ENCODE measurements at regions not wholly inside any gene's neighbourhood (a gene's known extent, or its start where the extent isn't known, plus 50 kb on each side); places are given as distances from the start of the nearest gene placed in this dataset.

DNA sequence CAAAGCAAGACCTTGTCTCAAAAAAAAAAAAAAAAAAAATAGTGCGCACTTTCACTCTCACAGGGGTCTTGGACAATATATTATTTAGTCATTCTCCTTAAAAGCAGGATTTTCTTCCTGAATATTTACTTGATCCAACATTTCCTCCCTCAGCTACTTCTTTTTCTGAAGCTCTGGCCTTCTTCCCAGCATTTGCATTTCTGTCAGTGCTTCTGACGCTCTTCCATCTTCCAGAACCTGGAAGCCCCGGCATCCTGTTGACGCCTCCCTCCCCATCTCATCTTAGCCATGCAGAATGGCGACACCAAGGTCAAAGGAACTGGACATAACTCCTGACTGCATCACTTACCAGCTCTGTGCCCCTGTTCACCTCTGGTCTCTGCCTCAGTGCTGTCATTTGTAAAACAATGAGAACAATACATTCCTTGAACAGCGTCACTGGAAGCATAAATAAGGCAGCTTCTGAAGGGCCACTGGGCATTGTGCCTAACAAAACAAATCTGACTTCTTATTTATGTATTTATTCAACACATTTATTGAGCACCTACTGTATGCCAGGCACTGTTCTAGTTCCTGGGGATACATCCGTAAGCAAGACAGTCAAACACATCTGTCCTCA is 90.9 kb upstream of the MDM1 start:
- peaks cover 12% of the 10 kb centered on the region for H3K4me1 ChIP-seq (ENCODE audit: control insufficient read depth, insufficient read depth, low read length)

GRCh38 chr12:68425998-68426397 is 93.8 kb upstream of the MDM1 start:
- no peaks in the 10 kb centered on the region for H3K27me3 ChIP-seq (ENCODE audit: control insufficient read depth in 1 of 2, insufficient read depth in 2 of 2, low read length in 2 of 2)
- no peaks in the 10 kb centered on the region for H3K36me3 ChIP-seq (ENCODE audit: control insufficient read depth in 2 of 2, insufficient read depth in 2 of 2, low read length in 2 of 2)
- no peak overlapping the region for H3K4me3 ChIP-seq (ENCODE audit: low read length in 2 of 2)
- no peak overlapping the region for H3K9ac ChIP-seq (ENCODE audit: low read length in 2 of 2)
- H3K9me3 ChIP-seq (ENCODE audit: control insufficient read depth in 2 of 2, low read length in 2 of 2), result no peaks in the 10 kb centered on the region
- no peak overlapping the region for H3K27ac ChIP-seq (ENCODE audit: low read length)
- peaks cover 3% of the 10 kb centered on the region for H3K4me1 ChIP-seq (ENCODE audit: control insufficient read depth, insufficient read depth, low read length)

More for the DNA sequence above, 90.9 kb upstream of the MDM1 start:
- H3K36me3 ChIP-seq (ENCODE audit: control insufficient read depth in 2 of 2, insufficient read depth in 2 of 2, low read length in 2 of 2), result no peaks in the 10 kb centered on the region
- no peak overlapping the region for H3K9ac ChIP-seq (ENCODE audit: low read length in 2 of 2)
- no peak overlapping the region for H3K4me3 ChIP-seq (ENCODE audit: low read length in 2 of 2)
- H3K9me3 ChIP-seq (ENCODE audit: control insufficient read depth in 2 of 2, low read length in 2 of 2), result no peaks in the 10 kb centered on the region
- H3K27ac ChIP-seq (ENCODE audit: low read length), result no peak overlapping the region
- H3K27me3 ChIP-seq (ENCODE audit: control insufficient read depth in 1 of 2, insufficient read depth in 2 of 2, low read length in 2 of 2), result no peaks in the 10 kb centered on the region

DNA sequence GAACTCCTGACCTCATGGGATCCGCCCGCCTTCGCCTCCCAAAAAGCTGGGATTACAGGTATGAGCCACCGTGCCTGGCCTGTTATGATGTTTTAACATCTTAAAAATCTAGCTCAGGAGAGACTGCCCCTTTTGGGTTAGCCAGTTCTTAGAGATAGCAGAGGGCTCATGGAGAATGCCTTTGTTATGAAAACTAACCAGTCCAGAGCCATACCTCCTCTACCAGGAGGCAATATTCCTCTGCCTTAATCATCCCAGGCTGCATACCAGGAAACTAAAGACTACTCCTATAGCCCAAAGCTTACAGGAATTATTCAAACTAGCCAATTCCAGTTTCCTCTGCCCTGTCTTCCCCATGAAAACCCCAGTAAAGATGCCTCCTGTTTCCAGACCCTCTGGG is 96.0 kb upstream of the MDM1 start:
- H3K4me3 ChIP-seq (ENCODE audit: low read length in 2 of 2), result no peak overlapping the region
- H3K27ac ChIP-seq (ENCODE audit: low read length), result no peak overlapping the region
- no peaks in the 10 kb centered on the region for H3K27me3 ChIP-seq (ENCODE audit: control insufficient read depth in 1 of 2, insufficient read depth in 2 of 2, low read length in 2 of 2)
- H3K36me3 ChIP-seq (ENCODE audit: control insufficient read depth in 2 of 2, insufficient read depth in 2 of 2, low read length in 2 of 2), result no peaks in the 10 kb centered on the region
- no peaks in the 10 kb centered on the region for H3K9me3 ChIP-seq (ENCODE audit: control insufficient read depth in 2 of 2, low read length in 2 of 2)
- H3K4me1 ChIP-seq (ENCODE audit: control insufficient read depth, insufficient read depth, low read length), result no peaks in the 10 kb centered on the region
- no peak overlapping the region for H3K9ac ChIP-seq (ENCODE audit: low read length in 2 of 2)

GRCh38 chr12:68428724-68429501 is 96.8 kb upstream of the MDM1 start:
- Histone ChIP-seq H3K9ac (ENCODE audit: low read length in 2 of 2) (no peak overlapping the region), H3K4me3 (ENCODE audit: low read length in 2 of 2) (no peak overlapping the region), H3K36me3 (ENCODE audit: control insufficient read depth in 2 of 2, insufficient read depth in 2 of 2, low read length in 2 of 2) (no peaks in the 10 kb centered on the region), H3K27ac (ENCODE audit: low read length) (no peak overlapping the region), H3K9me3 (ENCODE audit: control insufficient read depth in 2 of 2, low read length in 2 of 2) (no peaks in the 10 kb centered on the region), H3K27me3 (ENCODE audit: control insufficient read depth in 1 of 2, insufficient read depth in 2 of 2, low read length in 2 of 2) (no peaks in the 10 kb centered on the region), H3K4me1 (ENCODE audit: control insufficient read depth, insufficient read depth, low read length) (no peaks in the 10 kb centered on the region)

DNA sequence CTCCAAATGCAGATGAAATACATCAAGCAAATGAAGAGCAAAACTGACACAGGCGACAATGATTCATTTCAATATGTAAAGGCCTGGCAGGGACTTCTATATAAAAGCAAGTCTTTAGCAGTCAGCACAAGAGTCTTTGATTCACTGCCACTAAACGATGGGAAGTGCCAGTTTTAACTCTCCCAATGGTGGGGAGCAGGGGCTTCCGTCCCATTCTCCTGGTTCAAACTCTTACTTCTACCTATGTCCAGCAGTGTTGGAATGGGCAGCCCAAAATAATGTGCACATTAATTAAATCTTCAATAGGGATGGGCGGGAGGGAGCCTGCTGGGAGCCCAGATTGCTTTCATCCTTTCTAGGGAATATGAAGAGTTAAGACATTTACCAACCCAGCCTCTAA is 97.5 kb upstream of the MDM1 start:
- no peak overlapping the region for H3K9ac ChIP-seq (ENCODE audit: low read length in 2 of 2)

DNA sequence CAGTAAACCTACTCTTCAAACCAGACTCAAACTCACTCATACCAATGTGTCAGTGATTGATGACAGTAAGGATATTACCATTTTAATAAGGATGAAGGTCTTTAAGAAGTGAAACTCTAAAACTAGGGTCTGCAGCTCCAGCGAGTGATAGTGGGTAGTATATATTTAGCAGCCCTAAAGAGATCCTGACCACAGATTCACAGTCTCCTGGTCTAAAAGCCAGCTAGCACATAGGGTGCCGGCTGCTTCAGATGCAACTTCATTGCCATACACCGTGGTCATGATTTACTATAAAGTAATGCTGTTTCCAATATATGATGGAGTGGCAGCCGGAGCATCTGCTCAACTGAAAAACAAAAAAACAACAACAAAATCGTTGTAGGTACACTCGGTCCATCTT is 99.6 kb upstream of the MDM1 start:
- no peaks in the 10 kb centered on the region for H3K36me3 ChIP-seq (ENCODE audit: control insufficient read depth in 2 of 2, insufficient read depth in 2 of 2, low read length in 2 of 2)
- H3K27ac ChIP-seq (ENCODE audit: low read length), result no peak overlapping the region
- H3K4me1 ChIP-seq (ENCODE audit: control insufficient read depth, insufficient read depth, low read length), result no peaks in the 10 kb centered on the region
- no peak overlapping the region for H3K9ac ChIP-seq (ENCODE audit: low read length in 2 of 2)
- no peaks in the 10 kb centered on the region for H3K9me3 ChIP-seq (ENCODE audit: control insufficient read depth in 2 of 2, low read length in 2 of 2)
- H3K4me3 ChIP-seq (ENCODE audit: low read length in 2 of 2), result no peak overlapping the region
- H3K27me3 ChIP-seq (ENCODE audit: control insufficient read depth in 1 of 2, insufficient read depth in 2 of 2, low read length in 2 of 2), result no peaks in the 10 kb centered on the region

More for the DNA sequence above, 97.5 kb upstream of the MDM1 start:
- no peaks in the 10 kb centered on the region for H3K4me1 ChIP-seq (ENCODE audit: control insufficient read depth, insufficient read depth, low read length)
- H3K36me3 ChIP-seq (ENCODE audit: control insufficient read depth in 2 of 2, insufficient read depth in 2 of 2, low read length in 2 of 2), result no peaks in the 10 kb centered on the region
- H3K9me3 ChIP-seq (ENCODE audit: control insufficient read depth in 2 of 2, low read length in 2 of 2), result no peaks in the 10 kb centered on the region
- H3K4me3 ChIP-seq (ENCODE audit: low read length in 2 of 2), result no peak overlapping the region
- no peaks in the 10 kb centered on the region for H3K27me3 ChIP-seq (ENCODE audit: control insufficient read depth in 1 of 2, insufficient read depth in 2 of 2, low read length in 2 of 2)
- no peak overlapping the region for H3K27ac ChIP-seq (ENCODE audit: low read length)

- Histone ChIP-seq H3K9ac (ENCODE audit: low read length in 2 of 2) (no peak overlapping the region), H3K4me1 (ENCODE audit: control insufficient read depth, insufficient read depth, low read length) (no peaks in the 10 kb centered on the region), H3K9me3 (ENCODE audit: control insufficient read depth in 2 of 2, low read length in 2 of 2) (no peaks in the 10 kb centered on the region), H3K27me3 (ENCODE audit: control insufficient read depth in 1 of 2, insufficient read depth in 2 of 2, low read length in 2 of 2) (no peaks in the 10 kb centered on the region), H3K4me3 (ENCODE audit: low read length in 2 of 2) (no peak overlapping the region), H3K36me3 (ENCODE audit: control insufficient read depth in 2 of 2, insufficient read depth in 2 of 2, low read length in 2 of 2) (no peaks in the 10 kb centered on the region), H3K27ac (ENCODE audit: low read length) (no peak overlapping the region)
Observed at GRCh38 chr12:68432622-68433021, 100.5 kb upstream of the MDM1 start.

GRCh38 chr12:68434391-68435298 is 102.5 kb upstream of the MDM1 start:
- no peaks in the 10 kb centered on the region for H3K27me3 ChIP-seq (ENCODE audit: control insufficient read depth in 1 of 2, insufficient read depth in 2 of 2, low read length in 2 of 2)
- no peak overlapping the region for H3K9ac ChIP-seq (ENCODE audit: low read length in 2 of 2)
- no peaks in the 10 kb centered on the region for H3K36me3 ChIP-seq (ENCODE audit: control insufficient read depth in 2 of 2, insufficient read depth in 2 of 2, low read length in 2 of 2)
- no peak overlapping the region for H3K27ac ChIP-seq (ENCODE audit: low read length)
- no peaks in the 10 kb centered on the region for H3K4me1 ChIP-seq (ENCODE audit: control insufficient read depth, insufficient read depth, low read length)
- no peaks in the 10 kb centered on the region for H3K9me3 ChIP-seq (ENCODE audit: control insufficient read depth in 2 of 2, low read length in 2 of 2)
- no peak overlapping the region for H3K4me3 ChIP-seq (ENCODE audit: low read length in 2 of 2)

- Histone ChIP-seq H3K4me3 (ENCODE audit: low read length in 2 of 2) (no peak overlapping the region), H3K36me3 (ENCODE audit: control insufficient read depth in 2 of 2, insufficient read depth in 2 of 2, low read length in 2 of 2) (no peaks in the 10 kb centered on the region), H3K27ac (ENCODE audit: low read length) (no peak overlapping the region), H3K4me1 (ENCODE audit: control insufficient read depth, insufficient read depth, low read length) (no peaks in the 10 kb centered on the region), H3K9ac (ENCODE audit: low read length in 2 of 2) (no peak overlapping the region), H3K27me3 (ENCODE audit: control insufficient read depth in 1 of 2, insufficient read depth in 2 of 2, low read length in 2 of 2) (no peaks in the 10 kb centered on the region), H3K9me3 (ENCODE audit: control insufficient read depth in 2 of 2, low read length in 2 of 2) (no peaks in the 10 kb centered on the region)
Observed at GRCh38 chr12:68435299-68435637, 103.1 kb upstream of the MDM1 start.

DNA sequence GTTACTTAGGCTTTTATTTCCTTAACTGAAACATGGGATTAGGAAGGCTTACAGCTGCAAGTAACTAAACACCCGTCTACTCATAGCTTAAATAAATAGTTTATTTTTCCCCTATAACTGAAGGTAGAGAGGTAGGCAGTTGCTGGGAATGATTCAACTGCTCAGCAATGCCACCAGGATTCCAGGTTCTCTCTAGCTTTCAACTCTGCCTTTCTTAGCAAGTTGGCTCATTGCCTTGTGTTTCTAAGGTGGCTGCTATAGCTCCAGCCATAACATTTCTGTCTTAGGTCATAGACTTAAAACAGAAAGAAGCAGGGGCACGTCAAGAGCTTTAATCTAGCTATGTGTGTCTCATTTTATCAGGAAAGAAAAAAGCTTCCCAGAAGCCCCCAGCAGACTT is 103.7 kb upstream of the MDM1 start:
- H3K27me3 ChIP-seq (ENCODE audit: control insufficient read depth in 1 of 2, insufficient read depth in 2 of 2, low read length in 2 of 2), result no peaks in the 10 kb centered on the region
- no peaks in the 10 kb centered on the region for H3K9me3 ChIP-seq (ENCODE audit: control insufficient read depth in 2 of 2, low read length in 2 of 2)
- no peak overlapping the region for H3K4me3 ChIP-seq (ENCODE audit: low read length in 2 of 2)
- no peak overlapping the region for H3K9ac ChIP-seq (ENCODE audit: low read length in 2 of 2)
- H3K27ac ChIP-seq (ENCODE audit: low read length), result no peak overlapping the region
- no peaks in the 10 kb centered on the region for H3K4me1 ChIP-seq (ENCODE audit: control insufficient read depth, insufficient read depth, low read length)
- H3K36me3 ChIP-seq (ENCODE audit: control insufficient read depth in 2 of 2, insufficient read depth in 2 of 2, low read length in 2 of 2), result no peaks in the 10 kb centered on the region
